Right lobe of liver (tissue), 6 donors: ENCODE measurements at regions not wholly inside any gene's neighbourhood (a gene's known extent, or its start where the extent isn't known, plus 50 kb on each side); places are given as distances from the start of the nearest gene placed in this dataset.

Experiments
- ATAC-seq, 4 donors: fragments of 200-7000 bp; cut with Tn5 transposase; one replicate each; pipeline ENCODE4 v1.9.1; 2020; ENCODE audit warnings: mild to moderate bottlenecking in 4 of 4, moderate library complexity in 4 of 4
- DNase-seq, 3 donors: peaks; one replicate each; pipeline ENCODE4 v3.0.0-alpha.2; 2020
- H3K27ac ChIP-seq, 3 donors: fragments of 200-600 bp; one replicate each; pipeline ENCODE4 v1.8.0; 2022
- H3K27me3 ChIP-seq, 2 donors: fragments of 200-600 bp; one replicate each; pipeline ENCODE4 v1.8.0; 2022
- H3K36me3 ChIP-seq, 4 donors: fragments of 200-600 bp; sonication (generic) in 1 of 4; one replicate each; pipeline versions ENCODE4 v1.5.1 to v1.8.0; 2017 to 2022; ENCODE audit warnings: control low read depth in 1 of 4
- H3K4me1 ChIP-seq, 4 donors: fragments of 200-600 bp; sonication (generic) in 1 of 4; one replicate each; pipeline versions ENCODE4 v1.5.1 to v1.8.0; 2017 to 2022; ENCODE audit warnings: control low read depth in 1 of 4
- H3K4me3 ChIP-seq, 3 donors: fragments of 200-600 bp; one replicate each; pipeline ENCODE4 v1.8.0; 2022
- H3K9me3 ChIP-seq, 4 donors: fragments of 200-600 bp; sonication (generic) in 1 of 4; one replicate each; pipeline versions ENCODE4 v1.5.1 to v1.8.0; 2017 to 2022; ENCODE audit warnings: control low read depth in 1 of 4
- CTCF ChIP-seq, 4 donors: fragments of 200-600 bp in 3 of 4; fragments of 450-650 bp in 1 of 4; IDR thresholded peaks; one replicate each; pipeline versions ENCODE4 v1.5.1 to v1.8.0; 2016 to 2022; ENCODE audit warnings: antibody characterized with exemption in 4 of 4, mild to moderate bottlenecking in 2 of 4
- POLR2A ChIP-seq: fragments of 450-650 bp; IDR thresholded peaks from one replicate; pipeline ENCODE4 v1.6.1; 2017; ENCODE audit warnings: antibody characterized with exemption, mild to moderate bottlenecking
- WGBS: methylation state at CpG from one replicate; pipeline ENCODE4 v1.1.6; 2018; ENCODE audit warnings: low coverage, low lambda C conversion rate; ENCODE audit not compliant: insufficient coverage; ENCODE audit errors: missing lambda C conversion rate; 5-methylcytosine and 5-hydroxymethylcytosine counted together
- intact Hi-C, 2 donors: fragments of 100-400 bp; cut with DNase I; formaldehyde crosslinking; loops; one replicate each; pipeline versions ENCODE4 v1.11.2 to v1.14.1; 2022
- donor health status: DM: no; HTN: yes; CAD: no.
- donor health status: DM: no; HTN: no; CAD: no.
- donor health status: DM: no; HTN: no; CAD: no.
- donor health status: DM: no; HTN: yes; CAD: no.
- donor health status: DM: no; HTN: yes; CAD: no.

- Histone ChIP-seq H3K4me1 (peaks cover 0 to 6% (median 0%) of the 10 kb centered on the region in 4 donors), H3K27me3 (no peaks in the 10 kb centered on the region), H3K27ac (no peak overlapping the region), H3K4me3 (no peak overlapping the region), H3K36me3 (no peaks in the 10 kb centered on the region), H3K9me3 (no peaks in the 10 kb centered on the region)
- 0% methylated on average over 1 of the region's 1 CpG for whole genome bisulfite sequencing
- ATAC-seq (peak; percentile 43 to 72 (median 53)), DNase-seq (no peak)
- intact Hi-C loops: no loop called here
- TF ChIP-seq CTCF (IDR thresholded peaks at IDR 0.05) (no peak), POLR2A (no peak)
Observed at GRCh38 chr17:68812876-68813584, 142.2 kb downstream of the ABCA8 start.

GRCh38 chr17:68809148-68809547, 146.0 kb downstream of the ABCA8 start:
- intact Hi-C loops: no loop called here
- Histone ChIP-seq H3K4me3 (no peak overlapping the region), H3K9me3 (no peaks in the 10 kb centered on the region), H3K27me3 (no peaks in the 10 kb centered on the region), H3K36me3 (no peaks in the 10 kb centered on the region), H3K4me1 (peaks cover 0 to 11% (median 4%) of the 10 kb centered on the region in 4 donors), H3K27ac (no peak overlapping the region)
- TF ChIP-seq POLR2A: no peak
- no peak for TF ChIP-seq CTCF (IDR thresholded peaks at IDR 0.05)
- WGBS: 67% methylated on average over 2 of the region's 2 CpGs
- no peak for DNase-seq
- no peak for ATAC-seq

GRCh38 chr17:68807998-68808772, 147.0 kb downstream of the ABCA8 start:
- ATAC-seq (no peak), DNase-seq (no peak)
- H3K27ac ChIP-seq: no peak overlapping the region
- H3K27me3 ChIP-seq: no peaks in the 10 kb centered on the region
- peaks cover 0 to 11% (median 4%) of the 10 kb centered on the region in 4 donors for H3K4me1 ChIP-seq
- TF ChIP-seq POLR2A (no peak), CTCF (IDR thresholded peaks at IDR 0.05) (no peak)
- no peaks in the 10 kb centered on the region for H3K9me3 ChIP-seq
- intact Hi-C loops: no loop called here
- no peak overlapping the region for H3K4me3 ChIP-seq
- H3K36me3 ChIP-seq: no peaks in the 10 kb centered on the region
- WGBS: 76% methylated on average over 2 of the region's 2 CpGs

GRCh38 chr17:68805609-68806008, 149.6 kb downstream of the ABCA8 start:
- no peaks in the 10 kb centered on the region for H3K36me3 ChIP-seq
- WGBS: 60% methylated on average over 1 of the region's 1 CpG
- no peaks in the 10 kb centered on the region for H3K27me3 ChIP-seq
- H3K9me3 ChIP-seq: no peaks in the 10 kb centered on the region
- DNase-seq: no peak
- peaks cover 0 to 8% (median 3%) of the 10 kb centered on the region in 4 donors for H3K4me1 ChIP-seq
- intact Hi-C loops: no loop called here
- TF ChIP-seq CTCF (IDR thresholded peaks at IDR 0.05) (no peak), POLR2A (no peak)
- ATAC-seq: no peak
- no peak overlapping the region for H3K4me3 ChIP-seq
- no peak overlapping the region for H3K27ac ChIP-seq
